DND-41 (cell line): ENCODE measurements at regions not wholly inside any gene's neighbourhood (a gene's known extent, or its start where the extent isn't known, plus 50 kb on each side); places are given as distances from the start of the nearest gene placed in this dataset.
A peak's percentile ranks its signal among the peaks of the same experiment; 100 is the strongest.
"Not testable (repeated sequence)": the region's sequence is repeated elsewhere in the genome, so short reads cannot be mapped to it uniquely, and the experiment has no call there.

ENCODE experiments used
- ATAC-seq: fragments of 200-7000 bp; cut with Tn5 transposase; 3 replicates; pipeline ENCODE4 v1.9.1; 2021; ENCODE audit warnings: low read depth; ENCODE audit not compliant: insufficient read depth
- DNase-seq: peaks from one replicate; pipeline ENCODE4 v3.0.0-alpha.2; 2020
- H2AFZ ChIP-seq: 2 replicates; pipeline ENCODE4 v1.6.0; 2012; ENCODE audit warnings: low read depth, low read length
- H3K27ac ChIP-seq: 2 replicates; pipeline ENCODE4 v1.5.1; 2012; ENCODE audit warnings: low read length, inconsistent platforms
- H3K27me3 ChIP-seq: fragments of 200-600 bp; sonication (generic); 2 replicates; pipeline ENCODE4 v1.6.0; 2012; ENCODE audit warnings: low read length, mild to moderate bottlenecking, inconsistent platforms; ENCODE audit not compliant: insufficient read depth, poor library complexity
- H3K36me3 ChIP-seq: 2 replicates; pipeline ENCODE4 v1.5.1; 2012; ENCODE audit warnings: low read length, inconsistent platforms; ENCODE audit not compliant: insufficient read depth
- H3K4me1 ChIP-seq: 2 replicates; pipeline ENCODE4 v1.5.1; 2012; ENCODE audit warnings: mild to moderate bottlenecking, low read length; ENCODE audit not compliant: insufficient read depth
- H3K4me2 ChIP-seq: 2 replicates; pipeline ENCODE4 v1.6.0; 2012; ENCODE audit warnings: mild to moderate bottlenecking, moderate library complexity, low read length, inconsistent platforms; ENCODE audit not compliant: insufficient read depth
- H3K4me3 ChIP-seq, 2 experiments: fragments of 200-600 bp in 1 of 2; shearing (Covaris generic) in 1 of 2; 2 replicates each; pipeline ENCODE4 v1.5.1; 2012 to 2016; ENCODE audit warnings: inconsistent platforms in 2 of 2, low read length in 2 of 2, mild to moderate bottlenecking in 2 of 2, low read depth in 1 of 2, moderate library complexity in 1 of 2
- H3K79me2 ChIP-seq: 2 replicates; pipeline ENCODE4 v1.6.0; 2012; ENCODE audit warnings: low read length, inconsistent platforms; ENCODE audit not compliant: insufficient read depth
- H3K9ac ChIP-seq: 2 replicates; pipeline ENCODE4 v1.6.0; 2012; ENCODE audit warnings: low read depth, mild to moderate bottlenecking, inconsistent platforms, low read length, moderate library complexity
- H3K9me3 ChIP-seq: 2 replicates; pipeline ENCODE4 v1.5.1; 2012; ENCODE audit warnings: low read length, moderate library complexity, mild to moderate bottlenecking, inconsistent platforms; ENCODE audit not compliant: insufficient read depth, severe bottlenecking
- H4K20me1 ChIP-seq: 2 replicates; pipeline ENCODE4 v1.6.0; 2012; ENCODE audit warnings: low read length; ENCODE audit not compliant: insufficient read depth
- CTCF ChIP-seq: IDR thresholded peaks from 2 replicates; pipeline ENCODE4 v1.5.1; 2012; ENCODE audit warnings: borderline replicate concordance, low read length, moderate library complexity, mild to moderate bottlenecking; ENCODE audit not compliant: poor library complexity, severe bottlenecking; ENCODE audit errors: extremely low read depth
- EZH2 ChIP-seq: IDR thresholded peaks from 3 replicates; pipeline ENCODE4 v1.6.1; 2012; ENCODE audit warnings: borderline replicate concordance, low read depth, mild to moderate bottlenecking, moderate library complexity, low read length, inconsistent platforms; ENCODE audit not compliant: severe bottlenecking

- H3K4me1 ChIP-seq = no peaks in the 10 kb centered on the region
- no peak overlapping the region for H2AFZ ChIP-seq
- H3K79me2 ChIP-seq = no peaks in the 10 kb centered on the region
- no peaks in the 10 kb centered on the region for H3K9me3 ChIP-seq
- no peak overlapping the region for H3K27ac ChIP-seq
- TF ChIP-seq EZH2 = no peak
- no peak for TF ChIP-seq CTCF
- H3K27me3 ChIP-seq = no peaks in the 10 kb centered on the region
- H3K9ac ChIP-seq = no peak overlapping the region
- H3K4me3 ChIP-seq = no peak overlapping the region
- no peak overlapping the region for H3K4me2 ChIP-seq
- H3K36me3 ChIP-seq = no peaks in the 10 kb centered on the region
- ATAC-seq (peak; percentile 37; the same call in 2 of the 3 replicates), DNase-seq (no peak)
- H4K20me1 ChIP-seq = no peaks in the 10 kb centered on the region
Observed at GRCh38 chr5:51811883-51812471, 428.7 kb downstream of the ISL1 start.

GRCh38 chr5:51814817-51815216 lies 431.6 kb downstream of the ISL1 start:
- not testable (repeated sequence) for H3K27me3 ChIP-seq, DNase-seq, H3K9me3 ChIP-seq, ATAC-seq, H3K27ac ChIP-seq, H3K4me1 ChIP-seq, H3K4me2 ChIP-seq, H3K9ac ChIP-seq, H3K36me3 ChIP-seq, H4K20me1 ChIP-seq, H2AFZ ChIP-seq, H3K4me3 ChIP-seq, H3K79me2 ChIP-seq

GRCh38 chr5:51816427-51816826 lies 433.2 kb downstream of the ISL1 start:
- DNase-seq (no peak), ATAC-seq (no peak)
- Histone ChIP-seq H4K20me1 (no peaks in the 10 kb centered on the region), H2AFZ (no peak overlapping the region), H3K4me2 (no peak overlapping the region), H3K27me3 (no peaks in the 10 kb centered on the region), H3K4me1 (no peaks in the 10 kb centered on the region), H3K9ac (no peak overlapping the region), H3K36me3 (no peaks in the 10 kb centered on the region), H3K79me2 (no peaks in the 10 kb centered on the region), H3K9me3 (no peaks in the 10 kb centered on the region), H3K27ac (no peak overlapping the region), H3K4me3 (no peak overlapping the region)
- TF ChIP-seq EZH2 (no peak), CTCF (no peak)

- Histone ChIP-seq H3K36me3 (no peaks in the 10 kb centered on the region), H3K9ac (no peak overlapping the region), H3K79me2 (no peaks in the 10 kb centered on the region), H3K4me2 (no peak overlapping the region), H3K27me3 (no peaks in the 10 kb centered on the region), H3K4me1 (no peaks in the 10 kb centered on the region), H2AFZ (no peak overlapping the region), H3K4me3 (no peak overlapping the region), H4K20me1 (no peaks in the 10 kb centered on the region), H3K9me3 (no peaks in the 10 kb centered on the region), H3K27ac (no peak overlapping the region)
- ATAC-seq (no peak), DNase-seq (no peak)
- TF ChIP-seq EZH2 = no peak
Observed at GRCh38 chr5:51821697-51822096, 438.4 kb downstream of the ISL1 start.
